Colonic mucosa (tissue), 4 donors: ENCODE measurements at regions not wholly inside any gene's neighbourhood (a gene's known extent, or its start where the extent isn't known, plus 50 kb on each side); places are given as distances from the start of the nearest gene placed in this dataset.

Source experiments
- DNase-seq: peaks from one replicate; pipeline ENCODE4 v3.0.0-alpha.2; 2020
- H3K27ac ChIP-seq: fragments of 200-600 bp; one replicate; pipeline ENCODE4 v1.8.0; 2021
- H3K27me3 ChIP-seq: fragments of 200-600 bp; one replicate; pipeline ENCODE4 v1.8.0; 2021
- H3K36me3 ChIP-seq: fragments of 200-600 bp; one replicate; pipeline ENCODE4 v1.8.0; 2021
- H3K4me1 ChIP-seq: fragments of 200-600 bp; one replicate; pipeline ENCODE4 v1.8.0; 2021; ENCODE audit warnings: mild to moderate bottlenecking
- H3K4me3 ChIP-seq: fragments of 200-600 bp; one replicate; pipeline ENCODE4 v1.8.0; 2021
- H3K9ac ChIP-seq, 2 donors: one replicate each; pipeline ENCODE4 v1.7.0; 2013; ENCODE audit warnings: control low read depth in 2 of 2, low read depth in 2 of 2, low read length in 2 of 2
- H3K9me3 ChIP-seq: fragments of 200-600 bp; one replicate; pipeline ENCODE4 v1.8.0; 2021
- intact Hi-C: fragments of 100-400 bp; cut with DNase I; formaldehyde crosslinking; loops from one replicate; pipeline ENCODE4 v1.14.1; 2022
- TF ChIP-seq, protein P1 (sequence below): fragments of 200-600 bp; IDR thresholded peaks from one replicate; pipeline ENCODE4 v1.8.0; 2022; ENCODE audit warnings: antibody characterized with exemption, mild to moderate bottlenecking
- donor health status: healthy.
- donor health status: DM: no; HTN: no; CAD: no.
- donor health status: DM: no; HTN: no; CAD: no.

DNA sequence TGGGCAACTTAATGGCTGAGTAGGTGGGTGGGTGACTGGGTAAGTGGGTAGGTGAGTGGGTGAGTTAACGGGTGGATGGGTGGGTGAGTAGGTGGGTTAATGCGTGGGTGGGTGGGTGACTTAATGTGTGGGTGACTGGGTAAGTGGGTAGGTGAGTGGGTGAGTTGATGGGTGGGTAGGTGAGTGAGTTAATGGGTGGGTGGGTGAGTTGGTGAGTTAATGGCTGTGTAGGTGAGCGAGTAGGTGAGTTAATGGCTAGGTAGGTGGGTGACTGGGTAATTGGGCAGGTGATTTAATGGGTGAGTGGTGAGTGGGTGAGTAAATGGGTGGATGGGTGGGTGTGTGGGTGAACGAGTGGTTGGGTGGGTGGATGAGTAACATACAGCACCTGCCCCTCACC is 243.0 kb upstream of the MGMT start:
- Histone ChIP-seq H3K4me1 (no peaks in the 10 kb centered on the region), H3K27ac (no peak overlapping the region), H3K9ac (no peak overlapping the region), H3K4me3 (no peak overlapping the region), H3K27me3 (no peaks in the 10 kb centered on the region), H3K9me3 (no peaks in the 10 kb centered on the region), H3K36me3 (no peaks in the 10 kb centered on the region)
- intact Hi-C loops, result no loop called here
- no peak for DNase-seq
- TF ChIP-seq, protein P1, sequence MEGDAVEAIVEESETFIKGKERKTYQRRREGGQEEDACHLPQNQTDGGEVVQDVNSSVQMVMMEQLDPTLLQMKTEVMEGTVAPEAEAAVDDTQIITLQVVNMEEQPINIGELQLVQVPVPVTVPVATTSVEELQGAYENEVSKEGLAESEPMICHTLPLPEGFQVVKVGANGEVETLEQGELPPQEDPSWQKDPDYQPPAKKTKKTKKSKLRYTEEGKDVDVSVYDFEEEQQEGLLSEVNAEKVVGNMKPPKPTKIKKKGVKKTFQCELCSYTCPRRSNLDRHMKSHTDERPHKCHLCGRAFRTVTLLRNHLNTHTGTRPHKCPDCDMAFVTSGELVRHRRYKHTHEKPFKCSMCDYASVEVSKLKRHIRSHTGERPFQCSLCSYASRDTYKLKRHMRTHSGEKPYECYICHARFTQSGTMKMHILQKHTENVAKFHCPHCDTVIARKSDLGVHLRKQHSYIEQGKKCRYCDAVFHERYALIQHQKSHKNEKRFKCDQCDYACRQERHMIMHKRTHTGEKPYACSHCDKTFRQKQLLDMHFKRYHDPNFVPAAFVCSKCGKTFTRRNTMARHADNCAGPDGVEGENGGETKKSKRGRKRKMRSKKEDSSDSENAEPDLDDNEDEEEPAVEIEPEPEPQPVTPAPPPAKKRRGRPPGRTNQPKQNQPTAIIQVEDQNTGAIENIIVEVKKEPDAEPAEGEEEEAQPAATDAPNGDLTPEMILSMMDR, result no peak

- H3K4me1 ChIP-seq, result no peaks in the 10 kb centered on the region
- intact Hi-C loops, result no loop called here
- H3K27me3 ChIP-seq, result no peaks in the 10 kb centered on the region
- TF ChIP-seq, protein P1, result no peak
- H3K4me3 ChIP-seq, result no peak overlapping the region
- H3K36me3 ChIP-seq, result no peaks in the 10 kb centered on the region
- no peak for DNase-seq
- H3K9me3 ChIP-seq, result no peaks in the 10 kb centered on the region
- H3K27ac ChIP-seq, result no peak overlapping the region
- H3K9ac ChIP-seq, result no peak overlapping the region
These were observed 235.2 kb upstream of the MGMT start for GRCh38 chr10:129231821-129232220.

DNA sequence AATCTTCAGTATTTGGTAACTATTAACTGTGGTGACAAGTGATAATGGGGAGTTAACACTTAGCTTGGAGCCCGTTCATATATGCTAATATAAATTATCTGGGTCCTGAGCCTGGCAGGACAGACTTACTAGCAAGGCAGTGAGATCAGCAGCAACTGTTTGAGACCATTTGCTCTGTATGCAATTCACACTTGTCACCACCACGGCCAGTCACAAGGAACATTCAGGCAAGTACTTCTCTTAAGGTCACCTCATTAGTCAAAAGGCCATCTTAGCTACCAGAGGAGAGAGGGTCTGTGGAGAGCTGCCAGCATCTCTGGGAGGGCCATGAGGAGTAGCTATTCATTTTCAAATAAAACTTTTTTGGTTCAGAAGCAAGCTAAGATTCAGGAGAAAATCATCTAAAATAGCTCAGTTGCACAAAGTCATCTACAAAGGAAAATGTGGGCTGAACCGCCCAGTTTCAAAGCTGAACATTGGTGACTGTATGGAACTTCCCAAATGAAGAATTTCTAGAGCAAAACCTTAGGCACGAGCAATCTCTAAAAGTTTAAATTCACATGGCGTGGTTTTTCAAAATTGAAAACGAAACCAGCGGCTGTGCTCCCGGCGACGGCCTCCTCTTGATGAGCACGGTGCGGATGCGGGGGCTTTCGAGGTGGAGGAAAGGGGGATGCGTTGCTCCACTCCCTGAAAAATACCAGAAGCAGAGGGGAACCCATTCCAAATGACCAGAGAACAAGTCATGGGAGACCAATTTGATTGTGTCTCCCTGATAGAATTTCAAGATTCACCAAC is 233.5 kb upstream of the MGMT start:
- Histone ChIP-seq H3K9me3 (no peaks in the 10 kb centered on the region), H3K27me3 (no peaks in the 10 kb centered on the region), H3K4me3 (no peak overlapping the region), H3K36me3 (no peaks in the 10 kb centered on the region), H3K4me1 (no peaks in the 10 kb centered on the region), H3K9ac (no peak overlapping the region), H3K27ac (no peak overlapping the region)
- DNase-seq, result no peak
- TF ChIP-seq, protein P1, result no peak
- intact Hi-C loops, result no loop called here

- Histone ChIP-seq H3K4me3 (no peak overlapping the region), H3K27ac (no peak overlapping the region), H3K4me1 (no peaks in the 10 kb centered on the region), H3K36me3 (no peaks in the 10 kb centered on the region), H3K9me3 (no peaks in the 10 kb centered on the region), H3K9ac (no peak overlapping the region), H3K27me3 (no peaks in the 10 kb centered on the region)
- intact Hi-C loops, result no loop called here
- no peak for DNase-seq
- TF ChIP-seq, protein P1, result no peak
These were observed 230.8 kb upstream of the MGMT start for GRCh38 chr10:129236274-129236691.

- no peak for DNase-seq
- H3K27me3 ChIP-seq, result no peaks in the 10 kb centered on the region
- TF ChIP-seq, protein P1, result no peak
- no peak overlapping the region for H3K9ac ChIP-seq
- no peak overlapping the region for H3K27ac ChIP-seq
- intact Hi-C loops, result no loop called here
- H3K9me3 ChIP-seq, result no peaks in the 10 kb centered on the region
- H3K36me3 ChIP-seq, result no peaks in the 10 kb centered on the region
- no peaks in the 10 kb centered on the region for H3K4me1 ChIP-seq
- H3K4me3 ChIP-seq, result no peak overlapping the region
These were observed 225.6 kb upstream of the MGMT start for GRCh38 chr10:129241461-129241860.
